IMR-90 (cell line): ENCODE measurements at regions not wholly inside any gene's neighbourhood (a gene's known extent, or its start where the extent isn't known, plus 50 kb on each side); places are given as distances from the start of the nearest gene placed in this dataset.

ENCODE experiments used
- ATAC-seq: fragments of 200-7000 bp; cut with Tn5 transposase; 2 replicates; pipeline ENCODE4 v1.9.1; 2020; ENCODE audit warnings: low read depth, mild to moderate bottlenecking, moderate library complexity
- BruUV-seq: library from RNA; stranded (reverse); fragments of 400-500 nt; replicated peaks from 2 replicates; lab custom pipeline; 2021; lab: Mats Ljungman, UMichigan
- CTCF ChIA-PET: fragments of 300-600 bp; formaldehyde crosslinking; extraction: SDS; loops from one replicate; lab custom pipeline; 2021; ENCODE audit warnings: antibody characterized with exemption; lab: Yijun Ruan, JAX
- POLR2A ChIA-PET: fragments of 300-600 bp; sonication (Branson Sonifier 250); formaldehyde crosslinking; loops from one replicate; lab custom pipeline; 2022; ENCODE audit warnings: antibody characterized with exemption; ENCODE audit not compliant: unreplicated experiment; lab: Charles Lee
- DNase-seq: peaks from one replicate; pipeline ENCODE4 v3.0.0; 2013
- H2AFZ ChIP-seq: replicated peaks from 2 replicates; pipeline ENCODE3; 2013; ENCODE audit warnings: low read length, mild to moderate bottlenecking; ENCODE audit not compliant: poor library complexity
- H2AK5ac ChIP-seq: 2 replicates; pipeline ENCODE4 v1.6.1; 2013; ENCODE audit warnings: low read depth, low read length, inconsistent platforms
- H2AK9ac ChIP-seq: replicated peaks from 2 replicates; pipeline ENCODE3; 2013; ENCODE audit warnings: mild to moderate bottlenecking, low read depth, low read length, moderate library complexity; ENCODE audit not compliant: poor library complexity
- H2BK120ac ChIP-seq: 2 replicates; pipeline ENCODE4 v1.6.1; 2013; ENCODE audit warnings: low read depth, low read length, inconsistent platforms
- H2BK15ac ChIP-seq: 3 replicates; pipeline ENCODE4 v1.6.1; 2013; ENCODE audit warnings: low read depth, low read length, inconsistent platforms
- H2BK20ac ChIP-seq: 2 replicates; pipeline ENCODE4 v1.6.1; 2013; ENCODE audit warnings: low read depth, mild to moderate bottlenecking, inconsistent platforms, low read length, moderate library complexity
- H2BK5ac ChIP-seq: 2 replicates; pipeline ENCODE4 v1.6.1; 2013; ENCODE audit warnings: mild to moderate bottlenecking, low read depth, low read length, inconsistent platforms; ENCODE audit not compliant: poor library complexity, severe bottlenecking
- H3K14ac ChIP-seq: replicated peaks from 2 replicates; pipeline ENCODE4 v1.6.1; 2013; ENCODE audit warnings: low read depth, low read length, inconsistent platforms
- H3K18ac ChIP-seq: 2 replicates; pipeline ENCODE4 v1.6.1; 2013; ENCODE audit warnings: low read depth, low read length, control low read depth
- H3K23ac ChIP-seq: 2 replicates; pipeline ENCODE4 v1.6.1; 2013; ENCODE audit warnings: low read depth, low read length, inconsistent platforms
- H3K27ac ChIP-seq: 2 replicates; pipeline ENCODE4 v1.5.1; 2013; ENCODE audit warnings: mild to moderate bottlenecking, control low read depth, low read length; ENCODE audit not compliant: insufficient read depth
- H3K27me3 ChIP-seq: 2 replicates; pipeline ENCODE4 v1.6.1; 2013; ENCODE audit warnings: low read length; ENCODE audit not compliant: control insufficient read depth, insufficient read depth
- H3K36me3 ChIP-seq: 2 replicates; pipeline ENCODE4 v1.6.1; 2013; ENCODE audit warnings: low read length, mixed read lengths; ENCODE audit not compliant: control insufficient read depth, insufficient read depth
- H3K4ac ChIP-seq: 2 replicates; pipeline ENCODE4 v1.6.1; 2013; ENCODE audit warnings: low read depth, low read length, inconsistent platforms
- H3K4me1 ChIP-seq: 2 replicates; pipeline ENCODE4 v1.6.1; 2013; ENCODE audit warnings: low read length, mixed read lengths; ENCODE audit not compliant: control insufficient read depth, insufficient read depth
- H3K4me2 ChIP-seq: 2 replicates; pipeline ENCODE4 v1.6.1; 2013; ENCODE audit warnings: low read depth, mild to moderate bottlenecking, control low read depth, low read length, moderate library complexity
- H3K4me3 ChIP-seq: 2 replicates; pipeline ENCODE4 v1.5.1; 2013; ENCODE audit warnings: low read depth, mild to moderate bottlenecking, control low read depth, low read length, moderate library complexity; ENCODE audit not compliant: insufficient read depth
- H3K56ac ChIP-seq: 2 replicates; pipeline ENCODE4 v1.6.1; 2013; ENCODE audit warnings: low read length, inconsistent platforms; ENCODE audit not compliant: insufficient read depth; ENCODE audit errors: extremely low read depth
- H3K79me1 ChIP-seq, 2 experiments: 2 replicates each; pipeline ENCODE4 v1.6.1; 2013; ENCODE audit warnings: low read length in 2 of 2, inconsistent platforms in 1 of 2, low read depth in 1 of 2
- H3K9ac ChIP-seq: 2 replicates; pipeline ENCODE4 v1.6.1; 2013; ENCODE audit warnings: low read depth, low read length, control low read depth
- H3K9me1 ChIP-seq: 2 replicates; pipeline ENCODE4 v1.6.1; 2013; ENCODE audit warnings: low read length, inconsistent platforms; ENCODE audit not compliant: insufficient read depth
- H3K9me3 ChIP-seq: 2 replicates; pipeline ENCODE4 v1.6.1; 2013; ENCODE audit warnings: low read length; ENCODE audit not compliant: control insufficient read depth, insufficient read depth
- H4K20me1 ChIP-seq: 2 replicates; pipeline ENCODE4 v1.6.1; 2013; ENCODE audit warnings: low read length, inconsistent platforms; ENCODE audit not compliant: insufficient read depth
- H4K5ac ChIP-seq: 2 replicates; pipeline ENCODE4 v1.6.1; 2013; ENCODE audit warnings: mild to moderate bottlenecking, low read depth, low read length, control low read depth
- H4K8ac ChIP-seq, 2 experiments: 2 replicates each; pipeline ENCODE4 v1.6.1; 2013; ENCODE audit warnings: low read depth in 2 of 2, low read length in 2 of 2, control low read depth in 1 of 2, inconsistent platforms in 1 of 2
- H4K91ac ChIP-seq: 2 replicates; pipeline ENCODE4 v1.6.1; 2013; ENCODE audit warnings: low read depth, low read length, inconsistent platforms; ENCODE audit not compliant: insufficient read depth
- BHLHE40 ChIP-seq: fragments of 150-350 bp; IDR thresholded peaks from 2 replicates; pipeline ENCODE4 v1.6.1; 2016; ENCODE audit warnings: mild to moderate bottlenecking, low read depth, low read length
- CEBPB ChIP-seq: IDR thresholded peaks from 2 replicates; pipeline ENCODE4 v1.6.1; 2012; ENCODE audit warnings: low read depth, low read length, improper control_type of control experiment
- CHD1 ChIP-seq: IDR thresholded peaks from 2 replicates; pipeline ENCODE4 v1.6.1; 2012; ENCODE audit warnings: low read depth, low read length, improper control_type of control experiment
- CTCF ChIP-seq: conservative IDR thresholded peaks from 2 replicates; pipeline ENCODE4 v1.5.1; 2012; ENCODE audit warnings: mild to moderate bottlenecking, low read depth, low read length, improper control_type of control experiment
- ELK1 ChIP-seq: fragments of 150-350 bp; IDR thresholded peaks from 2 replicates; pipeline ENCODE4 v1.6.1; 2016; ENCODE audit warnings: low read depth, mild to moderate bottlenecking, low read length, moderate library complexity, borderline replicate concordance
- FOS ChIP-seq: fragments of 150-350 bp; IDR thresholded peaks from 2 replicates; pipeline ENCODE4 v1.6.1; 2016; ENCODE audit warnings: low read depth, low read length
- MAFK ChIP-seq: IDR thresholded peaks from 2 replicates; pipeline ENCODE4 v1.6.1; 2012; ENCODE audit warnings: low read depth, low read length, improper control_type of control experiment
- MAZ ChIP-seq: IDR thresholded peaks from 2 replicates; pipeline ENCODE4 v1.6.1; 2012; ENCODE audit warnings: low read depth, mild to moderate bottlenecking, low read length, improper control_type of control experiment, moderate library complexity, borderline replicate concordance
- MXI1 ChIP-seq: IDR thresholded peaks from 2 replicates; pipeline ENCODE4 v1.6.1; 2012; ENCODE audit warnings: low read depth, mild to moderate bottlenecking, low read length, moderate library complexity, borderline replicate concordance
- NFE2L2 ChIP-seq: fragments of 150-350 bp; IDR thresholded peaks from 2 replicates; pipeline ENCODE4 v1.6.1; 2016; ENCODE audit warnings: low read depth, mild to moderate bottlenecking, low read length
- POLR2A ChIP-seq: IDR thresholded peaks from 2 replicates; pipeline ENCODE4 v1.6.1; 2012; ENCODE audit warnings: mild to moderate bottlenecking, low read depth, low read length
- RAD21 ChIP-seq: IDR thresholded peaks from 2 replicates; pipeline ENCODE4 v1.6.1; 2012; ENCODE audit warnings: low read length, improper control_type of control experiment
- RCOR1 ChIP-seq: IDR thresholded peaks from 2 replicates; pipeline ENCODE4 v1.6.1; 2012; ENCODE audit warnings: mild to moderate bottlenecking, low read length, improper control_type of control experiment; ENCODE audit not compliant: insufficient replicate concordance
- RFX5 ChIP-seq: IDR thresholded peaks from 2 replicates; pipeline ENCODE4 v1.8.0; 2012; ENCODE audit warnings: low read depth, mild to moderate bottlenecking, low read length, moderate library complexity
- SMC3 ChIP-seq: fragments of 150-350 bp; IDR thresholded peaks from 2 replicates; pipeline ENCODE4 v1.6.1; 2016; ENCODE audit warnings: low read depth, mild to moderate bottlenecking, antibody characterized with exemption, low read length, moderate library complexity
- USF2 ChIP-seq: fragments of 150-350 bp; IDR thresholded peaks from 2 replicates; pipeline ENCODE4 v1.6.1; 2017; ENCODE audit warnings: mild to moderate bottlenecking, antibody characterized with exemption, low read length, low read depth
- WGBS, 2 experiments: methylation state at CpG; one replicate each; pipeline versions ENCODE4 v1.1.5 to v1.1.7; 2013; ENCODE audit warnings: missing lambda C conversion rate in 2 of 2; ENCODE audit not compliant: insufficient read length in 1 of 2; ENCODE audit errors: extremely low coverage in 2 of 2; 5-methylcytosine and 5-hydroxymethylcytosine counted together
- dilution Hi-C: fragments of 300-500 bp; cut with HindIII; formaldehyde crosslinking; loops from one replicate; pipeline ENCODE4 v1.14.3; 2018; ENCODE audit warnings: low sequenced_read_pairs; ENCODE audit not compliant: unreplicated experiment
- in situ Hi-C: fragments of 300-500 bp; cut with MboI; formaldehyde crosslinking; loops from 3 replicates; pipeline ENCODE4 v1.14.3; 2019; ENCODE audit warnings: low sequenced_read_pairs, inconsistent platforms, mixed read lengths
- intact Hi-C: fragments of 100-400 bp; cut with micrococcal nuclease; formaldehyde crosslinking; loops from 2 replicates; pipeline ENCODE4 v1.10.0; 2022

- H3K79me1 ChIP-seq: no peaks in the 10 kb centered on the region
- 77% methylated on average over 18 of the region's 32 CpGs; no CpG with 5 or more reads in 1 of the 2 experiments for WGBS, 2 experiments
- H2BK15ac ChIP-seq: no peak overlapping the region
- dilution Hi-C loops (no loop called here), intact Hi-C loops (no loop called here), in situ Hi-C loops (no loop called here)
- ATAC-seq (no peak), DNase-seq (no peak)
- no peaks in the 10 kb centered on the region for H3K27me3 ChIP-seq
- no peak overlapping the region for H4K91ac ChIP-seq
- H2AFZ ChIP-seq: no peak overlapping the region
- H3K9ac ChIP-seq: no peak overlapping the region
- no peak overlapping the region for H3K18ac ChIP-seq
- ChIA-PET CTCF (no interaction called here), POLR2A (no interaction called here)
- no peak overlapping the region for H3K23ac ChIP-seq
- no peak overlapping the region for H2BK20ac ChIP-seq
- BruUV-seq: no TSS peak
- no peak overlapping the region for H3K14ac ChIP-seq
- H3K27ac ChIP-seq: no peak overlapping the region
- no peak overlapping the region for H3K4me3 ChIP-seq
- no peak overlapping the region for H2BK5ac ChIP-seq
- H3K36me3 ChIP-seq: no peaks in the 10 kb centered on the region
- H3K4ac ChIP-seq: no peak overlapping the region
- H3K9me1 ChIP-seq: no peaks in the 10 kb centered on the region
- H3K4me1 ChIP-seq: no peaks in the 10 kb centered on the region
- peaks cover 50% of the 10 kb centered on the region for H3K9me3 ChIP-seq
- H4K20me1 ChIP-seq: no peaks in the 10 kb centered on the region
- no peak overlapping the region for H4K8ac ChIP-seq
- H3K4me2 ChIP-seq: no peak overlapping the region
- TF ChIP-seq RFX5: no peak
- no peak for TF ChIP-seq CEBPB
- TF ChIP-seq NFE2L2: no peak
- TF ChIP-seq FOS: no peak
- no peak for TF ChIP-seq POLR2A
- no peak for TF ChIP-seq BHLHE40
- no peak for TF ChIP-seq MAZ
- TF ChIP-seq CTCF: no peak
- TF ChIP-seq RCOR1: no peak
- no peak for TF ChIP-seq RAD21
- TF ChIP-seq ELK1: no peak
- TF ChIP-seq MXI1: no peak
- no peak for TF ChIP-seq MAFK
- no peak for TF ChIP-seq CHD1
- TF ChIP-seq SMC3: no peak
- TF ChIP-seq USF2: no peak
- H2AK9ac ChIP-seq: no peak overlapping the region
- no peak overlapping the region for H2AK5ac ChIP-seq
- H3K56ac ChIP-seq: no peak overlapping the region
- no peak overlapping the region for H2BK120ac ChIP-seq
- H4K5ac ChIP-seq: no peak overlapping the region
Observed at GRCh38 chr5:2261004-2261703, 378.4 kb upstream of the IRX4 start.
